ENCODE measurements at regions not wholly inside any gene's neighbourhood (a gene's known extent, or its start where the extent isn't known, plus 50 kb on each side); places are given as distances from the start of the nearest gene placed in this dataset.

- TF ChIP-seq CTCF (IDR thresholded peaks at IDR 0.05; ENCODE audit: borderline replicate concordance, extremely low read depth, low read length, poor library complexity, severe bottlenecking), result no peak
- TF ChIP-seq EZH2 (IDR thresholded peaks at IDR 0.05; ENCODE audit: borderline replicate concordance, low read depth, low read length, severe bottlenecking), result no peak
Measured at GRCh38 chr10:55460008-55460407, 659.0 kb upstream of the PCDH15 start.

Measured in DND-41 (cell line).